HG02642 (cell line): ENCODE measurements at regions not wholly inside any gene's neighbourhood (a gene's known extent, or its start where the extent isn't known, plus 50 kb on each side); places are given as distances from the start of the nearest gene placed in this dataset.
"Not testable (repeated sequence)": the region's sequence is repeated elsewhere in the genome, so short reads cannot be mapped to it uniquely, and the experiment has no call there.

Experiments used
- ATAC-seq: cut with Tn5 transposase; IDR thresholded peaks from one replicate; pipeline ENCODE4 v1.9.1; 2021; ENCODE audit warnings: mild to moderate bottlenecking; ENCODE audit not compliant: unreplicated experiment, poor library complexity

DNA sequence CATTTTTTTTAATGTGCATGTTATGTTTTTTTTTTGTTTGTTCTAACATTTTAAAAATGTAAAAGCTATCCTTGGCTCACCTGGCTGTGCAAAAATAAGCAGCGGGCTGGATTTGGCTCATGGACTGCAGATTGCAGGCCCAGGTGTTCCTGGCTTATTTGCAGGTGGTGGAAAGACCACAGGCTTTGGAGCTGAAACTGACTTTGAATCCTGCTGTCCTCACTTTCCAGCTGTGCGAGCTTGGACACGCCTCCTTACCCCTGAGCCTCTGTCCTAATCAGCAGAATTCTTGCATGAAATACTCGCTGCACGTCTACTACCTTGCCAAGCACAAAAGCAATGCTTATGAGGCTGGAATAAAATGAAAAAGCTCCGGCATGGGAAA is 188.7 kb upstream of the TPM1 start:
- no peak for ATAC-seq

DNA sequence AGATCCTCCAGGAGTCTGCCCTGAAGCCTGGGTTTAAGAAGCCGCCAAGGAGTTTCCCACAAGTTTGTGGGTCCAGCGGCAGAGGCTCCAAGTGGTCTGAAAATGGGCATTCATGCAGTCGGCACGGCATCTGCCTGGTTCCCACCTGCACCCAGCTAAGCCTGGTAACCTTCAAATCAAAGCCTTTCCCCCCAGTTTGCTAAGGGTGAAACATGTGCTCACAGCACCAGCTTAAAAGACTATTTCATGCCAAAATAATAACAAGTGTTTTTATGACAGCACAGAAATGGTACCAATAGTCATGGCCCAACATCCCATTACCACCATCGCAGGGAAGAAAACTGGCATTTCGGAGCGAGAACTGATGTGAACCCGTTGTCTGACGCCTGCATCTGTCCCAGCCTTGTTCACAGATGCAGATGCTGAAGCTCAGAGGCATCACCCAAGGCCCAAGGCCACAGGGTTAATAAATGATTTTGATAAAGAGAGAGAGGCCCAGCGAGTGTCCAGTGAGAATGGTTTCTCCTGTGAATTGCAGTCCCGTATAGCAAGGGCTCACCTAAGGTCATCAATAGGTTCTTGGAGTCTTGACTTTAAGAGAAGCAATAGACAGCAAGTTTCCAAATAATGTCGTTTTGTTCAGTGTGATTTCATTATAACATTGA is 188.0 kb upstream of the TPM1 start:
- ATAC-seq, result no peak

DNA sequence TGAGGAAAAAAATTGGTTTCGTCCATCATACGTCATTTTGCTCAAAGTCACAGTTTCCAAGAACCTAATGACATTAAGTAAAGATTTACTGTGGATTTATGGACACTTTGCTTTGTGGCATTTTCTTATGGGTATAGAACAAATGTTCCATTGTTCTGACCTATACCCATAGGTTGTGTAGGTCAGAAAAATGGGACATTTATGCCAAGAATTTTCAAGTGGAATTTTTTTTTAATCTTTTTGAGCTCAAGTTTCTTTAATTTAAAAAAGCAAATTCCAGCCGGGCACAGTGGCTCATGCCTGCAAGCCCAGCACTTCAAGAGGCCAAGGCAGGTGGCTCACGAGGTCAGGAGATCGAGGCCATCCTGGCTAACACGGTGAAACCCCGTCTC is 187.5 kb upstream of the TPM1 start:
- no peak for ATAC-seq

DNA sequence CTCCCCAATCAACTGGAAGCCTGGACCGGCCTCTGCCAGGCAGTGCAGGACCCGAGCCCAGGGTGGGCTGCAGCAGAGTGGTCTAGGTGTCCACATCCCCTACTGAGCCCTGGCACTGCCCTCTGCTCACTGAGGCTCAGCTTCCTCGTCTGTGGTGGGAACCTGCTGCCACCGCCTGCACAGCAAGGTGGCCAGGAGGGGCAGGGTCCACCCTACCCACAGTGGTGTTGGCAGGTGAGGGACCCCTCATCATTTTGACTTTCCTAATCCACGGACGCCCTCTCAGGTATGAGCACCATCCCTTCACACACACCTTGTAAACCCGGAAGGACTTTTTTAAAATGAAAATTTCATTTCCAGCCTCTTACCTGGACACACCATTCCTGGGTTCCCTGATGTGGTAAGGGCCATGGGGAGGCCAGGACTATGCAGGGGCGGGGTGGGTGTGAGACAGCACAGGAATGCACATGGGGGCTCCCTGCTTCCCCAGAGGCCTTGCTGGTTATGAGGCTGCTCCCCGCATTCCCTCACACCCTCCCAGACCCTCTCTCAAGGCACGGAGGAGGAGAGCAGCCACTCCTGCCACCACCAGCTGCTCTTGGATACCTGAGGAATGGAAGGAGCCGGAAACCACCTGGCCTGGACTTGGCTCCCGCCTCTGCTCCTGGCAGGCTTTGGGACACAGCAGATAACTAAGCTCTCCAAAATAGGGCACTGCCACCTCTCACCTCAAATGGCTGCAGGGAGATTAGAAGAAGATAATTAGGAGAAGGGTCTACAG is 185.9 kb upstream of the TPM1 start:
- no peak for ATAC-seq

DNA sequence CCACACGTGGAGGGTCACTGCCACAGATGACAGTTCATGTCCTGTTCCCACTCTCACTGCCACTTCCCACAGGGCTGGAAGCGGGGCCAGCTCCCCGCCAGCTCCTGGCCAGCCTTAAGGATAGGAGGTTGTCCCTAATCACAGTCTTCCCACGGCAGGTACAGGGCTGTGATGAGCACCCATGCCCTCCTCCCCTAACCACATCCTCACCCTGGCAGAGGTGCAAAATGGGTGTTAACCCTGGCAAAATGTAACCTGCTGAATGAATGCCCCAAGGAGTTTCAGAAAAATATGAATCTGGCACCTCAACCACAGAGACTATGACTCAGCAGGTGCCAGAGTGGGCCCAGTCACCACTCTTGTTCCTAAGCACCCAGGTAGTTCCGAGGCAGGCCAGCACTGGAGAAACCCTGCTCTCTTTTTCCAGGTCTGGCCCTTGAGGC is 185.1 kb upstream of the TPM1 start:
- no peak for ATAC-seq

DNA sequence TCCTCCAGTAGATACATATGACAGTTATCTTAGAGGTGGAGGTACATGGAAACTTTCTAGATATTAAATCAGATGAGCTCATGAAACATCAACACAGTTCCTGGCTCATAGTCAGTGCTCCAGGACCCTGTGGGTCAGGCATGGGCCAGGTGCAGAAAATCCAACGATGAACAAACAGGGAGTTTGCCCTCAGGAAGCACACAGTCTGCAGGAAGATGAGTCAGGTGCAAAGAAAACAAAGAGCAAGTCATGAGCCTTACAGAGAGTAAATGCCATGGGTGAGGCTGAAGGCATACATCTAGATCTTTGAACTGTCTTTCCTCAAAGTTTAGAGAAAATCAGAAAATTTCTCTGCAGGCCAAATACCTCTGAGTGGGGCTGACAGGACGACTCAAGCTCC is 184.2 kb upstream of the TPM1 start:
- ATAC-seq, result no peak

DNA sequence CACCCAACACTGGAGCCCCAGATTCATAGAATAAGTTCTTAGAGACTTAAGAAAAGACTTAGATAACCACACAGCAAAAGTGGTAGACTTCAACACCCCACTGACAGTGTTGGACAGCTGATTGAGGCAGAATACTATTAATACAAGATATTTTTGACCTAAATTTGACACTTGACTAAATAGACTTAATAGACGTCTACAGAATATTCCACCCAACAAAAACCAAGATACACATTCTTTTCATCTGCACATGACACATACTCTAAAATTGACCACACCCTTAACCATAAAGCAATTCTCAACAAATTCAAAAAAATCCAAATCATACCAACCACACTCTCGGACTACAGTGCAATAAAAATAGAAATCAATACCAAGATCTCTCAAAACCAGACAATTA is 179.8 kb upstream of the TPM1 start:
- ATAC-seq, result no peak

DNA sequence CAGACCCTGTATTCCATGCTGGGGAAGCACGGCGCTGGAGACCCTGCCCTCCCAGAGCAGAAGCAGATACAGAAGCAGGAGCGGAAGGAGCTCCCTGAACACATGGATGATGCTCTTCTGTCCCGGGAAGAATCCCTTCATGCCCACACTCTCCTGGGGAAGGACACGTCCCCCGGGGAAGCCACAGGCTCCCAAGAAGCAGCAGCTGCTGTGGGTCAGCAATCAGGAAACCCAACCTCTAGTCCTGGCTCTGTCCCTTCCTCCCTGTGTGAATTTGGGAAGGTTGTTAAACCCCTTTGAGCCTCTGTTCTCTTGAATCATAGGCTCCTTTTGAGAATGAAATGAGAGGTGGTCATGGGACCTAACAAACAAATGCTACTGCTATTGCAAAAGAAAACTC is 176.2 kb upstream of the TPM1 start:
- ATAC-seq, result no peak

DNA sequence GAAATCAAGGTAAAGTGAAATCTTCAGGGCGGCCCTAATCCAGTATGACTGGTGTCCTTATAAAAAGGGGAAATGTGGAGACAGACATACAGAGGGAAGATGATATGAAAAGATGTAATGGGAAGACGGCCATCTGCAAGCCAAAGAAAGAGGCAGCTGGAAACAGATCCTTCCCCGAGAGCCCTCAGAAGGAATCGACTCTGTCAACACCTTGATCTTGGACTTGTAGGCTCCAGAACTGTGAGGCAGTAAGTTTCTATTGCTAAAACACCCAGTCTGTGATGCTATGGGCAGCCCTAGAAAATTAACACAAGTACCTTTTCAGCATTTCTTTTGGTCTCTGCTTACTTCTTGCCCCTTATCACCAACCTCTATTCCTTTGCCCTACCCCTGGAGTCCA is 174.7 kb upstream of the TPM1 start:
- ATAC-seq, result no peak

DNA sequence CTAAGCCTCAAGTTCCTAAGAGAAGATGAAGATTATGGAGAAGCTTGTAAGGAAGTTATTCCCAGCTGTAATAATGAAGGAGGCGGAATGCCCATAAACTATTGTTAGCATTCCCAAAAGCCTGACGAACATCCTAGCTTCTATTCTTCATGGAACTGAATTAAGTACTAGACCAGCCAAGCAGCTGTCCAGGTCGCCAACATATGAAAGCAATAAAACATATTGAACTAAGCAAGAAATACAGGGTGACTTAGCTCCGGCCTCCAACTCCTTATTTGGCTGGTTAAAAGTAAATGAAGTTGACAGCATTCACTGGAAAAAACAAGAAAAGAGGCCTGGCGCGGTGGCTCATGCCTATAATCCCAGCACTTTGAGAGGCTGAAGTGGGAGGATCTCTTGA is 174.0 kb upstream of the TPM1 start:
- ATAC-seq, result no peak

DNA sequence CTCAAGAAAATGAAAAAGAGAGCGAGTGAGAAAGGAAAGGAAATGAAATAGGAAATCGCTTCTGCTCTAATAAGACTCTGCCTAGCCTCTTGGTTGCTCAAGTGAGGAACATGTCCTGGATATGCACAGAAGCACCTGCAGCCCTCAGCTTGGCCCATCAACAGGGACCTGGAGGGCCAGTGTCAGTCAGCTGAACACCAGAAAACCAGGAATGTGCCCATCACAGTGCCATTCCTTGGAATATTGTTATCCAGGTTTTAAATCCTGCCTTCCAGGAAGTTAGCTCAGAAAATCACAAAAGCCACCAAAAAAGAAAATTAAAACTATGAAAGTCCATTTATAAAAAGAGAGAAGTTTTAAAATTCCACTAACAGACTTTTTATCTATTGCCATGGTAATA is 173.4 kb upstream of the TPM1 start:
- ATAC-seq, result no peak

DNA sequence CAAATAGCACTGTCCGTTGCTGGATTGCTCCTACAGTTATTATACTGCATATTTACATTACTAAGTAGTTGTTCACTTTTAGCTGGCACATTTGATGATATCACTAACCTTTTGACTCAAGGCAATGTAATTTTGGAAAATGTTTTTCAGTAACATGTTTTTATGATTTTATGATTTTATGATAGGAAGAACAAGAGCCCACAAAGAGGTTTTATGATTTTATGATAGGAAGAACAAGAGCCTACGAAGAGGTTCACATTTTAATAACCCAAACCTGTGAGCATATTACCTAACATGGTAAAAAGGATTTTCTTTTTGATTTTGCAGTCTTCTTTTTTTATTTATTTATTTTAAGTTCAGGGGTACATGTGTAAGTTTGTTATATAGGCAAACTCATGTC is 172.3 kb upstream of the TPM1 start:
- ATAC-seq, result no peak

DNA sequence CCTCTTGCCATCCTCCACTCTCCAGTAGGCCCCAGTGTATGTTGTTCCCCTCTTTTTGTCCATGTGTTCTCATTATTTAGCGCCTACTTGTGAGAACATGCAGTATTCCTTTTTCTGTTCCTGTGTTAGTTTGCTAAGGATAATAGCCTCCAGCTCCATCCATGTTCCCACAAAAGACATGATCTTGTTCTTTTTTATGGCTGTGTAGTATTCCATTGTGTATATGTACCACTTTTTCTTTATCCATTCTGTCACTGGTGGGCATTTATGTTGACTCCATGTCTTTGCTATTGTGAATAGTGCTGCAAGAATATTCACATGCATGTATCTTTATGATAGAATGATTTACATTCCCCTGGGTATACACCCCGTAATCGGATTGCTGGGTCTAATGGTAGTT is 171.8 kb upstream of the TPM1 start:
- not testable (repeated sequence) for ATAC-seq

DNA sequence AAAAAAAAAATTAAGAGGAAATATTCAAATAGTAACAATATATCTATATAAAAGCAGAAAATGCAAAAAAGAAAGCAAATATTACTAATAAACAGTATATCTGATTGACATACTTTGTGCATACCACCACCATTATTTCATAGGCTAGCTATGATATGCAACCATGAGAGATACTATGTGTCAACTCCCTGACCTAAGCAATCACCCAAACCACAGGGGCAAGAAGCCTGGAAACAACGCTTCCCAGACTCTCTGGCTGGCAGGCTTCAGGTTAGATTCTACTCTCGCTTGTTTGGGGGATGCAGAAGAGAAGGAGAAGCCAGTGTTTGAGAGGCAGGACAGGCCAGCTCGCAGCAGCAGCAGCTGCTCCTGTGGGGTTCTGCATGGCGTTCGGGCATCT is 169.3 kb upstream of the TPM1 start:
- ATAC-seq, result no peak

DNA sequence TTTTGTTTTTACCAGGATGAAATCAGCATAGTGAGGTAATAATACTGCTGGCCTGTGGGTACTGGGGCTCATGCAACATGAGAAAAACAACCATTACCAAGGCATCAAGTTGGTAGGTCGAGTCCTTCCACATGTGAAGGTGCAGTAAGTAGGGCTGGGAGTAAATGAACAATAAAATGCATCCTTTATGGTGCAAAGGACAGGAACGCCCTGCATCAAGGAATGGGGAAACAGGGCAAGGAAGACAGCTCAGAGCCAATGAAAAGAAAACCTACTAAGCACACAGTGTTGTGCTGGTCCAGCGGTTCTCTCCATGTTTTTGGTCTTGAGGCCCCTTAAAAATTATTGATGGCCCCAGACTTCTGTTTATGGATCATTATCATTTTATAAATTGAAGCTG is 168.5 kb upstream of the TPM1 start:
- ATAC-seq, result no peak

DNA sequence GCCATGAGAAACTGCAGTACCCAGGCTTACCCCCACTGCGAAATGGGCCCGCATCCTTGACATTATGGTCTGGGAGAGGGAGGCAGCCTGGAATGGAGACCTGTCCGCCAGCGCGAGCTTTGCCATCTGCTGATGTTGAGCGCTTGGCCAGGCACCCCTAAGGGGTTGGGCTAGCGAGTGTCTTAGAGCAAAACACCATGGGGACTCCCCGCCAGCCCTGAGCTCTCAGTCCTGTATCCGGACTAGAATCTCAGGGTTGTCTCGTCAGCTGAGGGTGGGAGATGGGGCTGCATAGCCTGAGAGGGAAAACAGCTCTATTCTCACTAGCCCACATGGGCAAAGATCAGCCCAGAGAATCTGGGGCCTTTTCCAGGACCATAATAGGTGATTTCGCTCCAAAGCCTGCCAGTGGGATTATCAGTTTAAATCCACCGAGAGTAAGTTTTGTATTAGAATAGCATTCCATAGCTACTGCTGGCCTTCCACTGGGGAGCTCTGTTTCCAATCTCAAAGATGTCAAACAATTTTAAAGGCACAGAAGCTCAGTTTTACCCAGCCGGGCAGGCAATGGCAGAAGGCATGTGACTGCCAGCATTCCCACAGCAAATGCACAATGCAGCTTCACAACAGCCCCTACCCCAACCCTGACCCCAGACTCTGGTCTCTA is 167.5 kb upstream of the TPM1 start:
- ATAC-seq, result no peak

DNA sequence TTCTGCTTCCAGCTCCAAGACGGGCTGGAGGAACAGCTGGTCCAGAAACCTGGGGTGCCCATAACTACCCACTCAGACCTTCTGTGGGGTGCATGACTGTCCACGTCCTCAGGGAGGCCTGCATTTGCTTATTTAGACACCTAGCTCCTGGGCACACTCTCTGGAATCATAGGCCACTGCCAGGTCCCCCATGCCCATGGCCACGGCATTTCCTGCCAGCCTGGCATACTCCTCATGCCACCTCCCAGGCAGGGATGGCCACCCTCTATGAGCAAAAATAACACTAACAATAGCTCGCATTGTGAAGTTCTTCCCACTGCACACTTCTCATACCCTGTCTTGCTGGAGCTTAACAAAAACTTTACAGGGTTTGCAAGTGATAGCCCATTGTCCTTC is 166.9 kb upstream of the TPM1 start:
- no peak for ATAC-seq

DNA sequence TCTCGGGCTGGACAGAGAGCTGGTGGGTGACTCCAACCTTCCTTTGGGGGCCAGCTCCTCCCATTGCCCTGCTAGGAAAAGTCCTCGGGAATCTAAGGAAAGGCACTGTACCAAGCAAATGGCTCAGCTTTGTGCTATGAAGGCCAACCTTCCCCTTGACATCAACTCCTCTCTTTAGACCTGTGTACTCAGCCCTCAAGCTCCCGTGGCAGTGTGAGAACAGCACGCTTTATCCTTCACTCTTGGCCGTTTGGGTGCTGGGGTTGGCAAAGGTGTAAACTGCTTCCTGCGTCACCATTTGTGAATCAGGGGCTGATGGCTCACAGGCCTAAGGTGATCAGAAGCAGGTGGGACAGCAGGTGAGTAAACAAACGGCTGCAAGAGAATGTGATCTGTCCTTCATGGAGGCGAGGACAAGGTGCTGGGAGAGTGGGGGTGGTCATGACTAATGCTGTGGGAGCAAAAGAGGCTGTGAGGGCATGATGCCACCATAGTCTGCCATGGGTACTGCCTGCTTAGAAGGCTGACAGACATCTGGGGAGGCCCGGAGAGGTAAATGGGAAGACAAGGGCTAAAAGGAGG is 165.2 kb upstream of the TPM1 start:
- ATAC-seq, result no peak

DNA sequence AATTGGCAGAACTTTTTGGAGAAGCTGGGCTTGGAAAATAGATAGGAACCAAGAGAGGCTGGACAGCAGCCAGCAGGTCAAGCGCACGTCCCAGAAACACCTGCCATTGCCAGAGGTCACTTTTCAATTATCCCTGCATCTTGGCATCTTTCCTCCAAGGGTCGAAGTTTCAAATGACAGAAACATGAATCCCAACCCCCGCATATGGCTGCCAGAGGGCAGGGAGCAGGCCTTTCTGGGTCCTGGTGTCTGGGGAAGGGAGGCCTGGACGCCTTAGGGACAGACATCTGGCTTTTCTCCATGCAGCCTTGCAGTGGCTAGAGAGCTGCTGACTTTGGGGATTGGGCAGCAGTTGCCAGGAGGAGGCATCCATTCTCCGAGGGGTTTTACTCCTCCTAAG is 164.5 kb upstream of the TPM1 start:
- ATAC-seq, result no peak

DNA sequence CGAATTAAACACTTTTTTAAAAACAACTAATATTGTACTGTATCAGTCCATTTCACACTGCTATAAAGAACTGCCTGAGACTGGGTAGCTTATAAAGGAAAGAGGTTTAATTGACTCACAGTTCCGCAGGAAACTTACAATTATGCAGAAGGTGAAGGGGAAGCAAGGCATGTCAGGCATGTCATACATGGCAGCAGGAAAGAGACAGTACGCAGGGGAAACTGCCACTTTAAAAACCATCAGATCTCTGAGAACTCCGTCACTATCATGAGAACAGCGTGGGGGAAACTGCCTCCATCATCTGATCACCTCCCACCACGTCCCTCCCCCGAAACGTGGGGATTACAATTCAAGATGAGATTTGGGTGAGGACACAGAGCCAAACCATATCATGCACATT is 162.8 kb upstream of the TPM1 start:
- no peak for ATAC-seq

DNA sequence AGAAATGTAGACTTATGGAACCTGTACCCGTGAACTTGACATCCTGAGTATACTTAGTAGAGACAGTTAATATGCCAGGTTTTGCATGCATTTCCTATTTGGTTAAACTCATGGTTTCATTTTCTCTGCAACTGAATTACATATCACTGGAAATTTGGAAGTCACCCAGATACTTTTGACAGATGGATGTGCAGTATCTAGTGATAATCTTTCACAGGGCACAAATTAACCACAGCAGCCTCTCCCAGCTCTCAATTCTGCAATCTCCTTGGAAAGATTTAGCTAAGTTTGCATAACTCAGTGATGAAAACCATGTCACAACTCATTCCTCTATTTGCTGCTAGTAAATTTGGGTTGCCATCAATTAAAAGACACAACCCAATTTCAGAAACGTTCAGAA is 162.3 kb upstream of the TPM1 start:
- no peak for ATAC-seq
